Neural cell (in vitro differentiated cells): ENCODE measurements at regions not wholly inside any gene's neighbourhood (a gene's known extent, or its start where the extent isn't known, plus 50 kb on each side); places are given as distances from the start of the nearest gene placed in this dataset.

Source experiments
- H2AFZ ChIP-seq: fragments of 200-600, 300-800 bp; sonication (generic), shearing (Covaris generic); 2 replicates; pipeline ENCODE4 v1.6.0; 2014; ENCODE audit warnings: low read depth, mild to moderate bottlenecking, antibody characterized with exemption, low read length, moderate library complexity
- H3F3A ChIP-seq: fragments of 200-600 bp; shearing (Covaris generic); 2 replicates; pipeline ENCODE4 v1.6.1; 2016; ENCODE audit warnings: mild to moderate bottlenecking, moderate library complexity, mixed read lengths, antibody characterized with exemption, low read length; ENCODE audit not compliant: insufficient read depth, poor library complexity, severe bottlenecking
- H3K27ac ChIP-seq: fragments of 200-600, 300-800 bp; sonication (generic), shearing (Covaris generic); 2 replicates; pipeline ENCODE4 v1.5.1; 2014; ENCODE audit warnings: mild to moderate bottlenecking, low read length, moderate library complexity
- H3K27me3 ChIP-seq: fragments of 300-800, 200-600 bp; sonication (generic), shearing (Covaris generic); 2 replicates; pipeline ENCODE4 v1.6.0; 2014; ENCODE audit warnings: mild to moderate bottlenecking, low read depth, low read length, moderate library complexity; ENCODE audit not compliant: insufficient read depth
- H3K36me3 ChIP-seq: fragments of 300-800, 200-600 bp; sonication (generic), shearing (Covaris generic); 2 replicates; pipeline ENCODE4 v1.5.1; 2014; ENCODE audit warnings: mild to moderate bottlenecking, antibody characterized with exemption, low read length, moderate library complexity; ENCODE audit not compliant: insufficient read depth
- H3K4me2 ChIP-seq: fragments of 300-800, 200-600 bp; sonication (generic), shearing (Covaris generic); 2 replicates; pipeline ENCODE4 v1.6.0; 2014; ENCODE audit warnings: mild to moderate bottlenecking, low read length
- H3K4me3 ChIP-seq: fragments of 300-800, 200-600 bp; sonication (generic), shearing (Covaris generic); 2 replicates; pipeline ENCODE4 v1.5.1; 2014; ENCODE audit warnings: mild to moderate bottlenecking, low read length, moderate library complexity
- H3K79me2 ChIP-seq: fragments of 200-600 bp; shearing (Covaris generic); replicated peaks from 2 replicates; pipeline ENCODE4 v1.6.0; 2014; ENCODE audit warnings: mild to moderate bottlenecking, low read length, moderate library complexity; ENCODE audit not compliant: insufficient read depth
- H3K9ac ChIP-seq: fragments of 300-800, 200-600 bp; sonication (generic), shearing (Covaris generic); 2 replicates; pipeline ENCODE4 v1.6.1; 2016; ENCODE audit warnings: mild to moderate bottlenecking, low read length, mixed read lengths
- H3K9me2 ChIP-seq: fragments of 200-600 bp; shearing (Covaris generic); 2 replicates; pipeline ENCODE4 v1.6.1; 2016; ENCODE audit warnings: mild to moderate bottlenecking, low read length, mixed read lengths; ENCODE audit not compliant: insufficient read depth
- H3K9me3 ChIP-seq: fragments of 200-600, 300-800 bp; sonication (generic), shearing (Covaris generic); 2 replicates; pipeline ENCODE4 v1.6.1; 2016; ENCODE audit warnings: mild to moderate bottlenecking, mixed run types, low read length, moderate library complexity, mixed read lengths
- H4K20me1 ChIP-seq: fragments of 200-600 bp; shearing (Covaris generic); 2 replicates; pipeline ENCODE4 v1.6.1; 2016; ENCODE audit warnings: mild to moderate bottlenecking, mixed run types; ENCODE audit not compliant: insufficient read depth
- CTCF ChIP-seq: fragments of 450-650 bp; IDR thresholded peaks from 2 replicates; pipeline ENCODE4 v1.5.1; 2014; ENCODE audit warnings: antibody characterized with exemption, mild to moderate bottlenecking, moderate library complexity; ENCODE audit not compliant: poor library complexity, severe bottlenecking
- EP300 ChIP-seq: fragments of 450-650 bp; conservative IDR thresholded peaks from 2 replicates; pipeline ENCODE4 v1.6.1; 2014; ENCODE audit warnings: antibody characterized with exemption, mild to moderate bottlenecking, moderate library complexity; ENCODE audit not compliant: poor library complexity, severe bottlenecking
- EZH2 ChIP-seq: fragments of 200-600, 300-800 bp; shearing (Covaris generic), sonication (generic); IDR thresholded peaks from 2 replicates; pipeline ENCODE4 v1.6.1; 2014; ENCODE audit warnings: antibody characterized with exemption, low read length, borderline replicate concordance, mild to moderate bottlenecking; ENCODE audit not compliant: insufficient read depth, poor library complexity, severe bottlenecking
- MXI1 ChIP-seq: fragments of 450-650 bp; conservative IDR thresholded peaks from 2 replicates; pipeline ENCODE4 v1.6.1; 2014; ENCODE audit warnings: antibody characterized with exemption, mild to moderate bottlenecking; ENCODE audit not compliant: poor library complexity, severe bottlenecking
- POLR2AphosphoS5 ChIP-seq: IDR thresholded peaks from 2 replicates; pipeline ENCODE4 v1.6.1; 2012
- RAD21 ChIP-seq: fragments of 450-650 bp; conservative IDR thresholded peaks from 2 replicates; pipeline ENCODE4 v1.6.1; 2014; ENCODE audit warnings: antibody characterized with exemption, mild to moderate bottlenecking, moderate library complexity
- REST ChIP-seq: IDR thresholded peaks from 2 replicates; pipeline ENCODE4 v1.6.1; 2012; ENCODE audit warnings: borderline replicate concordance
- SMC3 ChIP-seq: fragments of 450-650 bp; conservative IDR thresholded peaks from 2 replicates; pipeline ENCODE4 v1.6.1; 2014; ENCODE audit warnings: antibody characterized with exemption, mild to moderate bottlenecking, moderate library complexity; ENCODE audit not compliant: poor library complexity
- TAF1 ChIP-seq: IDR thresholded peaks from 2 replicates; pipeline ENCODE4 v1.6.1; 2012; ENCODE audit warnings: low read depth

- TF ChIP-seq RAD21 (no peak), POLR2AphosphoS5 (no peak), CTCF (no peak), REST (no peak)
- Histone ChIP-seq H2AFZ (no peak overlapping the region), H3K27ac (no peak overlapping the region), H4K20me1 (no peaks in the 10 kb centered on the region), H3K27me3 (no peaks in the 10 kb centered on the region), H3K4me2 (no peak overlapping the region), H3F3A (no peaks in the 10 kb centered on the region), H3K79me2 (no peaks in the 10 kb centered on the region), H3K9ac (no peak overlapping the region), H3K9me2 (no peaks in the 10 kb centered on the region), H3K36me3 (no peaks in the 10 kb centered on the region), H3K4me3 (no peak overlapping the region), H3K9me3 (no peaks in the 10 kb centered on the region)
Observed at GRCh38 chr5:120241400-120241799, 222.7 kb upstream of the PRR16 start.

- no peaks in the 10 kb centered on the region for H3K27me3 ChIP-seq
- no peaks in the 10 kb centered on the region for H3K9me2 ChIP-seq
- no peaks in the 10 kb centered on the region for H3F3A ChIP-seq
- no peak overlapping the region for H3K9ac ChIP-seq
- no peaks in the 10 kb centered on the region for H3K36me3 ChIP-seq
- no peak overlapping the region for H3K27ac ChIP-seq
- no peaks in the 10 kb centered on the region for H4K20me1 ChIP-seq
- H3K4me3 ChIP-seq: no peak overlapping the region
- H3K4me2 ChIP-seq: no peak overlapping the region
- no peaks in the 10 kb centered on the region for H3K79me2 ChIP-seq
- H3K9me3 ChIP-seq: no peaks in the 10 kb centered on the region
- H2AFZ ChIP-seq: no peak overlapping the region
- TF ChIP-seq CTCF (no peak), MXI1 (no peak), RAD21 (no peak), EP300 (no peak), TAF1 (no peak), POLR2AphosphoS5 (no peak), SMC3 (no peak), REST (no peak), EZH2 (no peak)
Observed at GRCh38 chr5:120251898-120252297, 212.2 kb upstream of the PRR16 start.
